Esophagus muscularis mucosa (tissue), 4 donors: ENCODE measurements at regions not wholly inside any gene's neighbourhood (a gene's known extent, or its start where the extent isn't known, plus 50 kb on each side); places are given as distances from the start of the nearest gene placed in this dataset.

Experiments
- DNase-seq: peaks from one replicate; pipeline ENCODE4 v3.0.0-alpha.2; 2017; ENCODE audit errors: extremely low spot score
- H3K27ac ChIP-seq, 4 donors: fragments of 200-600 bp; sonication (generic); replicated peaks in 1 of 4; 1 replicate in 3 of 4; 2 replicates in 1 of 4; pipeline ENCODE4 v1.5.1; 2016 to 2019; ENCODE audit warnings: mild to moderate bottlenecking in 1 of 4
- H3K27me3 ChIP-seq, 4 donors: fragments of 200-600 bp; sonication (generic); one replicate each; pipeline versions ENCODE4 v1.5.1 to v1.6.0; 2016 to 2019
- H3K36me3 ChIP-seq, 4 donors: fragments of 200-600 bp; sonication (generic); one replicate each; pipeline ENCODE4 v1.5.1; 2016 to 2019
- H3K4me1 ChIP-seq, 4 donors: fragments of 200-600 bp; sonication (generic); one replicate each; pipeline ENCODE4 v1.5.1; 2016 to 2019
- H3K4me3 ChIP-seq, 4 donors: fragments of 200-600 bp; sonication (generic); 1 replicate in 2 of 4; 2 replicates in 2 of 4; pipeline ENCODE4 v1.5.1; 2016 to 2019; ENCODE audit warnings: mild to moderate bottlenecking in 4 of 4, moderate library complexity in 1 of 4
- H3K9me3 ChIP-seq, 4 donors: fragments of 200-600 bp; sonication (generic); 1 replicate in 3 of 4; 2 replicates in 1 of 4; pipeline ENCODE4 v1.5.1; 2016 to 2019
- EP300 ChIP-seq: sonication (generic); formaldehyde crosslinking; IDR thresholded peaks from one replicate; pipeline ENCODE4 v1.6.1; 2017; ENCODE audit warnings: antibody characterized with exemption
- POLR2A ChIP-seq: fragments of 450-650 bp; IDR thresholded peaks from one replicate; pipeline ENCODE4 v1.6.1; 2017; ENCODE audit warnings: antibody characterized with exemption, moderate library complexity, mild to moderate bottlenecking, low read depth
- POLR2AphosphoS5 ChIP-seq, 2 donors: sonication (generic); formaldehyde crosslinking; IDR thresholded peaks; one replicate each; pipeline ENCODE4 v1.6.1; 2017; ENCODE audit warnings: antibody characterized with exemption in 2 of 2
- WGBS: methylation state at CpG from one replicate; pipeline ENCODE4 v1.1.5; 2018; 5-methylcytosine and 5-hydroxymethylcytosine counted together
- intact Hi-C: fragments of 100-400 bp; cut with DNase I; formaldehyde crosslinking; loops from one replicate; pipeline ENCODE4 v1.15.1; 2023
- TF ChIP-seq, protein P1 (sequence below), 3 experiments: fragments of 200-600 bp in 2 of 3; fragments of 450-650 bp in 1 of 3; sonication (generic) in 2 of 3; IDR thresholded peaks; one replicate each; pipeline ENCODE4 v1.5.1; 2017 to 2019; ENCODE audit warnings: antibody characterized with exemption in 3 of 3, mild to moderate bottlenecking in 2 of 3, moderate library complexity in 1 of 3

DNA sequence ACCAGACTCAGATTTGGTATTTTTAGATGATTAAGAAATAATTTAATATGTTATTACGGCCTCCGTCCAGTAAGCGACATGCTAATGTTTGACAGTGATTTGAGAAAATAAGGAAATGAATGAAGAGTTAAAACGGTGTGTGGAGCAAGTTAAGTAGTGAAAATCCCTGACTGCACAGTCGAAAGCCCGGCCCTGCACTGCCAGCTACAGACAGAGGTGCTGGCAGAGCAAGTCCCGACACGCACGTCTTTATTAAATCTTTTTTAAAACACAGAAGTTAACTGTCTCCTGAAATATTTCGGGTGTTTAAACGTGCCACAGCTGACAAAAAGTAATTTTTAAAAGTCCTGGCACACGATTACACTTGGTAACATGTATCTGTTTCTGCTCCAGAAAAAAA is 293.4 kb upstream of the RNF32 start:
- DNase-seq, result no peak
- H3K27me3 ChIP-seq, result no peaks in the 10 kb centered on the region
- intact Hi-C loops, result no loop called here
- no peaks in the 10 kb centered on the region for H3K9me3 ChIP-seq
- TF ChIP-seq EP300, result no peak
- no peak for TF ChIP-seq POLR2AphosphoS5 (IDR thresholded peaks at IDR 0.05)
- no peak for TF ChIP-seq POLR2A
- TF ChIP-seq, protein P1, sequence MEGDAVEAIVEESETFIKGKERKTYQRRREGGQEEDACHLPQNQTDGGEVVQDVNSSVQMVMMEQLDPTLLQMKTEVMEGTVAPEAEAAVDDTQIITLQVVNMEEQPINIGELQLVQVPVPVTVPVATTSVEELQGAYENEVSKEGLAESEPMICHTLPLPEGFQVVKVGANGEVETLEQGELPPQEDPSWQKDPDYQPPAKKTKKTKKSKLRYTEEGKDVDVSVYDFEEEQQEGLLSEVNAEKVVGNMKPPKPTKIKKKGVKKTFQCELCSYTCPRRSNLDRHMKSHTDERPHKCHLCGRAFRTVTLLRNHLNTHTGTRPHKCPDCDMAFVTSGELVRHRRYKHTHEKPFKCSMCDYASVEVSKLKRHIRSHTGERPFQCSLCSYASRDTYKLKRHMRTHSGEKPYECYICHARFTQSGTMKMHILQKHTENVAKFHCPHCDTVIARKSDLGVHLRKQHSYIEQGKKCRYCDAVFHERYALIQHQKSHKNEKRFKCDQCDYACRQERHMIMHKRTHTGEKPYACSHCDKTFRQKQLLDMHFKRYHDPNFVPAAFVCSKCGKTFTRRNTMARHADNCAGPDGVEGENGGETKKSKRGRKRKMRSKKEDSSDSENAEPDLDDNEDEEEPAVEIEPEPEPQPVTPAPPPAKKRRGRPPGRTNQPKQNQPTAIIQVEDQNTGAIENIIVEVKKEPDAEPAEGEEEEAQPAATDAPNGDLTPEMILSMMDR (IDR thresholded peaks at IDR 0.05), result no peak
- no peak overlapping the region for H3K27ac ChIP-seq
- H3K4me3 ChIP-seq, result no peak overlapping the region
- peaks cover 0 to 3% (median 0%) of the 10 kb centered on the region in 4 donors for H3K4me1 ChIP-seq
- H3K36me3 ChIP-seq, result no peaks in the 10 kb centered on the region
- 38% methylated on average over 12 of the region's 12 CpGs for WGBS

DNA sequence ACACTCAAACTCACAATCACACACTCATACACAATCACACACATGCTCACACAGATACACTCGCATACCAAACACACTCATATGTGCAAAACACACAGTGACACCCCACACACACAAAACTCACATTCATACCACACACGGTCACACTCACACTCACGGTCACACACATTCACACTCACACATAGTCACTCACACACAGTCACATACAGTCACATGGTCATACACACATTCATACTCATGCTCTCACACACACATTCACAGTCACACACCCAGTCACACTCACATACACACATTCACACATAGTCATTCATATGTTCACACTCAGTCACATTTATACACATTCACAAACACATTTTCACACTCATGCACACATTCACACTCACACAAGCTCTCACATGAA is 296.0 kb upstream of the RNF32 start:
- Histone ChIP-seq H3K36me3 (no peaks in the 10 kb centered on the region), H3K4me3 (no peak overlapping the region), H3K27me3 (no peaks in the 10 kb centered on the region), H3K4me1 (peaks cover 0 to 3% (median 0%) of the 10 kb centered on the region in 4 donors), H3K27ac (no peak overlapping the region), H3K9me3 (no peaks in the 10 kb centered on the region)
- no peak for TF ChIP-seq EP300
- intact Hi-C loops, result no loop called here
- 94% methylated on average over 3 of the region's 3 CpGs for WGBS
- DNase-seq, result no peak

DNA sequence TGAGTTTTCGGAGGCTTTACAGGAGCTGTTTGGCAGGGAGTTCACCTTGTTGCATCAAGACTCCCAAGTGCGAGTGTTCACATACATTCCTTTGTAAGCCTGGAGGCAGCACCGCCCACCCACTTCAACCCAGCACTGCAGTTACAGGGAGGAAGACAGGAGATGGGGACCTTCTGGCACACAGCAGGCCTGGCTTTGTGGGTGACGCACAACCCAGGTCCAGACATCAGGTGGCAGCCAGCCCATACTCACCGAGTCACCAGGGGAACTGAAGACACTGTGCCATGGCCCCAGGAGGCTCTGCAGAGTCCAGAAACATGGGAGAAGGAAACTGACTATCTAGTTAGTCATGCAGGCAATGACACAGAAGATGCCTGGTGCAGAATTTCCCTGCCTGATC is 305.9 kb upstream of the RNF32 start:
- Histone ChIP-seq H3K4me1 (no peaks in the 10 kb centered on the region), H3K27me3 (no peaks in the 10 kb centered on the region), H3K4me3 (no peak overlapping the region), H3K9me3 (no peaks in the 10 kb centered on the region), H3K36me3 (no peaks in the 10 kb centered on the region), H3K27ac (no peak overlapping the region)
- TF ChIP-seq, protein P1 (IDR thresholded peaks at IDR 0.05), result no peak
- TF ChIP-seq POLR2A, result no peak
- no peak for TF ChIP-seq POLR2AphosphoS5 (IDR thresholded peaks at IDR 0.05)
- no peak for TF ChIP-seq EP300
- 88% methylated on average over 3 of the region's 5 CpGs for WGBS
- DNase-seq, result peak; percentile 78
- intact Hi-C loops, result no loop called here

DNA sequence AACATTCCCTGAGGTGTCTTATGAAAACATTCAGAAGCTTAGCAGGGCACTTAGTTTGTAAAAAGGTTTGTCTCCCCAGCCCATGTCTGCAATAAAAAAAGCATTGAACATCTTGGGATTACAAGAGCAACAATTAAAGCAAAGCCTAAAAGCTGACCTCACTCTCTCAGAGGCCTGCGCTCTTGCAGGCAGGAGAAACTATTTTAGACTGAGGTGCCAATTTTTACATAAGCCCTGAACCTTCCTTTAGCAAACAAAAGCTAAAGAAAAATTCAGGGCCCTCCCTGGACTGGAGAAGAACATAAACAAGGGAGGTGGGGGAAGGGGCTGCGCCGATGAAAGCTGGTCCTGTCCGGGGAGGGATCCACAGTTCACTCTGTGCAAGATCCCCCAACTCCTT is 312.7 kb upstream of the RNF32 start:
- Histone ChIP-seq H3K36me3 (no peaks in the 10 kb centered on the region), H3K4me1 (no peaks in the 10 kb centered on the region), H3K9me3 (no peaks in the 10 kb centered on the region), H3K27me3 (no peaks in the 10 kb centered on the region), H3K4me3 (no peak overlapping the region), H3K27ac (no peak overlapping the region)
- no peak for DNase-seq
- intact Hi-C loops, result no loop called here
- 53% methylated on average over 4 of the region's 4 CpGs for WGBS
- TF ChIP-seq POLR2A (no peak), EP300 (no peak)
- TF ChIP-seq, protein P1 (IDR thresholded peaks at IDR 0.05), result no peak

DNA sequence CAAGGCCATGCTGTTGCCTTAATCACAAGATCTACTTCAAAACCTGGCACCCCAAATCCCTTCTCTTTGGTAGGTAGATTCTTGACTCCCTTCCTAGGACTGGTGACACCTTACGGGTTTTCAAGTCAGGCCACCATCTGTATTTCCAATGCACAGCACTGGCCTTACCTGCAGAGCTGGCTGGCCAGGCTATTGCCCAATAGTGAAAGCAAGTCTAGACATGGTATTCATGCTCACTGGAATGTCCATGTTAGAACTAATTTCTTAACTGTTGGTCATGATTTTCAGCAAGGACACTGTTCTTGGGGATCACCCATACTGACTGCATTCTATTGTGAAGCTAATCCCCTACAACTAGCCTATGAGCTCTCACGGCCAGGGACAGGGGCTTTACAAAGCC is 313.1 kb upstream of the RNF32 start:
- Histone ChIP-seq H3K4me3 (no peak overlapping the region), H3K36me3 (no peaks in the 10 kb centered on the region), H3K9me3 (no peaks in the 10 kb centered on the region), H3K4me1 (no peaks in the 10 kb centered on the region), H3K27ac (no peak overlapping the region), H3K27me3 (no peaks in the 10 kb centered on the region)
- WGBS, result 53% methylated on average over 2 of the region's 2 CpGs
- DNase-seq, result peak; percentile 57
- TF ChIP-seq POLR2AphosphoS5 (IDR thresholded peaks at IDR 0.05) (no peak), POLR2A (no peak), EP300 (no peak)
- TF ChIP-seq, protein P1 (IDR thresholded peaks at IDR 0.05), result no peak
- intact Hi-C loops, result no loop called here
